H1 (cell line): ENCODE measurements at regions not wholly inside any gene's neighbourhood (a gene's known extent, or its start where the extent isn't known, plus 50 kb on each side); places are given as distances from the start of the nearest gene placed in this dataset.

Experiments
- ATF3 ChIP-seq: IDR thresholded peaks from 2 replicates; pipeline ENCODE4 v1.6.1; 2011; ENCODE audit warnings: low read depth, mild to moderate bottlenecking, low read length; ENCODE audit not compliant: insufficient read depth
- HDAC6 ChIP-seq: IDR thresholded peaks from one replicate; pipeline ENCODE4 v1.7.1; 2012; ENCODE audit warnings: low read depth, mild to moderate bottlenecking, inconsistent platforms, low read length, moderate library complexity

DNA sequence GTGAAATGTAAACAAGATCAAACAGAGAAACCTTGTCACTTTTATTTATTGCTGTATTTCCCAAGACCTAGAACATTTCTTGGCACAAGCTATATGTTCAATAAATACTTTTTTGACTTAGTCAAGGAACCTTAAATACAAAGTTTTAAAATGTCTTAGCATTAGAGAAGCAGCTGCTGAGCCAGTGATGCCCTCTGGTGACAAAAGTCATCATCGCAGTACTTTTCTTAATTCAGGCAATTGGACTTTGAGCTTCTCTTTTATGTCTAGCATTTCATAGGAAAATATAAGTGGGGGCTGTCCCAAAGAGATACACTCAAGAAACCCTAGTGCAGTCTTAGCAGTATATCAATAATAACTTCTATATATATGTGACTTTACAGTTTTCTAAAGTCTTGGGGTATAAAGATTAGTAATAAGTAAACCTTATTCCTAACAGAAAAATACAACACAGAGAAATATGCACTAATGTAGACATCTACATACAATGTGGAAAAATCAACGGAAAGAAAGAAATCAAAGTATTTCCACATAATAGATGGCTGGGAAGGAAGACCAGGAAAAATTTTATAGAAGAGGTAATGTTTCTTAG is 118.4 kb downstream of the DTHD1 start (continued):
- TF ChIP-seq ATF3 (no peak), HDAC6 (no peak)
